Astrocyte (in vitro differentiated cells and primary cell): ENCODE measurements at regions not wholly inside any gene's neighbourhood (a gene's known extent, or its start where the extent isn't known, plus 50 kb on each side); places are given as distances from the start of the nearest gene placed in this dataset.

ENCODE experiments used
- CTCF ChIP-seq: IDR thresholded peaks from 2 replicates; pipeline ENCODE4 v1.5.1; 2011; ENCODE audit warnings: low read depth, mild to moderate bottlenecking, inconsistent platforms, low read length, moderate library complexity; ENCODE audit not compliant: insufficient read depth
- EZH2 ChIP-seq: IDR thresholded peaks from 2 replicates; pipeline ENCODE4 v1.6.1; 2012; ENCODE audit warnings: mild to moderate bottlenecking, low read length, inconsistent platforms; ENCODE audit not compliant: insufficient read depth

GRCh38 chr3:68271145-68271544, 616.7 kb upstream of the SUCLG2 start:
- TF ChIP-seq CTCF, result no peak
- no peak for TF ChIP-seq EZH2
